IPS DF 6.9 (cell line): ENCODE measurements at regions not wholly inside any gene's neighbourhood (a gene's known extent, or its start where the extent isn't known, plus 50 kb on each side); places are given as distances from the start of the nearest gene placed in this dataset.
A peak's percentile ranks its signal among the peaks of the same experiment; 100 is the strongest.

Experiments
- DNase-seq: peaks from one replicate; pipeline ENCODE4 v3.0.0-alpha.2; 2013; ENCODE audit warnings: low read depth, low spot score
- H3K27ac ChIP-seq: one replicate; pipeline ENCODE4 v1.5.1; 2013; ENCODE audit warnings: low read length, control low read depth
- H3K27me3 ChIP-seq: 2 replicates; pipeline ENCODE4 v1.6.1; 2013; ENCODE audit warnings: mild to moderate bottlenecking, low read length; ENCODE audit not compliant: control insufficient read depth, insufficient read depth
- H3K36me3 ChIP-seq: 2 replicates; pipeline ENCODE4 v1.6.1; 2013; ENCODE audit warnings: low read length; ENCODE audit not compliant: control insufficient read depth, insufficient read depth
- H3K4me1 ChIP-seq: 2 replicates; pipeline ENCODE4 v1.6.1; 2013; ENCODE audit warnings: low read length; ENCODE audit not compliant: control insufficient read depth, insufficient read depth
- H3K4me3 ChIP-seq: 2 replicates; pipeline ENCODE4 v1.5.1; 2013; ENCODE audit warnings: mild to moderate bottlenecking, low read length
- H3K9me3 ChIP-seq: 2 replicates; pipeline ENCODE4 v1.6.1; 2013; ENCODE audit warnings: low read length, inconsistent platforms; ENCODE audit not compliant: control insufficient read depth, insufficient read depth
- WGBS: extraction: QIAGEN DNeasy Blood & Tissue Kit; methylation state at CpG from one replicate; pipeline ENCODE4 v1.1.7; 2013; ENCODE audit warnings: mixed read lengths, missing lambda C conversion rate; ENCODE audit not compliant: insufficient read length, insufficient coverage; 5-methylcytosine and 5-hydroxymethylcytosine counted together

GRCh38 chr18:5091741-5092140 lies 105.3 kb downstream of the AKAIN1 start:
- no peaks in the 10 kb centered on the region for H3K36me3 ChIP-seq
- no peak overlapping the region for H3K4me3 ChIP-seq
- H3K27me3 ChIP-seq, result no peaks in the 10 kb centered on the region
- no peaks in the 10 kb centered on the region for H3K4me1 ChIP-seq
- H3K9me3 ChIP-seq, result no peaks in the 10 kb centered on the region
- no peak overlapping the region for H3K27ac ChIP-seq
- no CpG with 5 or more reads among the region's 2 CpGs for WGBS
- no peak for DNase-seq

- no peak overlapping the region for H3K27ac ChIP-seq
- WGBS, result no CpG with 5 or more reads among the region's 3 CpGs
- H3K4me1 ChIP-seq, result no peaks in the 10 kb centered on the region
- no peak for DNase-seq
- no peak overlapping the region for H3K4me3 ChIP-seq
- H3K9me3 ChIP-seq, result no peaks in the 10 kb centered on the region
- H3K36me3 ChIP-seq, result no peaks in the 10 kb centered on the region
- H3K27me3 ChIP-seq, result no peaks in the 10 kb centered on the region
Observed at GRCh38 chr18:5075297-5075696, 121.8 kb downstream of the AKAIN1 start.

GRCh38 chr18:5073026-5073944 lies 123.8 kb downstream of the AKAIN1 start:
- Histone ChIP-seq H3K4me1 (no peaks in the 10 kb centered on the region), H3K9me3 (no peaks in the 10 kb centered on the region), H3K36me3 (no peaks in the 10 kb centered on the region), H3K27me3 (no peaks in the 10 kb centered on the region), H3K27ac (no peak overlapping the region), H3K4me3 (no peak overlapping the region)
- WGBS, result no CpG with 5 or more reads among the region's 9 CpGs
- DNase-seq, result peak; percentile 50

- Histone ChIP-seq H3K9me3 (no peaks in the 10 kb centered on the region), H3K4me3 (no peak overlapping the region), H3K27me3 (no peaks in the 10 kb centered on the region), H3K27ac (no peak overlapping the region), H3K4me1 (no peaks in the 10 kb centered on the region), H3K36me3 (no peaks in the 10 kb centered on the region)
- no peak for DNase-seq
- WGBS, result no CpG with 5 or more reads among the region's 3 CpGs
Observed at GRCh38 chr18:5068851-5069250, 128.2 kb downstream of the AKAIN1 start.

GRCh38 chr18:5066380-5066977 lies 130.6 kb downstream of the AKAIN1 start:
- Histone ChIP-seq H3K27ac (no peak overlapping the region), H3K27me3 (no peaks in the 10 kb centered on the region), H3K36me3 (no peaks in the 10 kb centered on the region), H3K4me3 (no peak overlapping the region), H3K9me3 (no peaks in the 10 kb centered on the region), H3K4me1 (no peaks in the 10 kb centered on the region)
- no CpG with 5 or more reads among the region's 2 CpGs for WGBS
- DNase-seq, result peak; percentile 33

GRCh38 chr18:5065615-5066014 lies 131.4 kb downstream of the AKAIN1 start:
- no peaks in the 10 kb centered on the region for H3K4me1 ChIP-seq
- no peaks in the 10 kb centered on the region for H3K27me3 ChIP-seq
- H3K36me3 ChIP-seq, result no peaks in the 10 kb centered on the region
- H3K4me3 ChIP-seq, result no peak overlapping the region
- DNase-seq, result no peak
- no peaks in the 10 kb centered on the region for H3K9me3 ChIP-seq
- H3K27ac ChIP-seq, result no peak overlapping the region
- WGBS, result no CpG with 5 or more reads among the region's 2 CpGs

GRCh38 chr18:5064841-5065370 lies 132.2 kb downstream of the AKAIN1 start:
- Histone ChIP-seq H3K36me3 (no peaks in the 10 kb centered on the region), H3K4me3 (no peak overlapping the region), H3K27me3 (no peaks in the 10 kb centered on the region), H3K9me3 (no peaks in the 10 kb centered on the region), H3K4me1 (no peaks in the 10 kb centered on the region), H3K27ac (no peak overlapping the region)
- WGBS, result no CpG with 5 or more reads among the region's 5 CpGs
- no peak for DNase-seq

GRCh38 chr18:5061785-5062184 lies 135.3 kb downstream of the AKAIN1 start:
- no peak for DNase-seq
- Histone ChIP-seq H3K4me3 (no peak overlapping the region), H3K27me3 (no peaks in the 10 kb centered on the region), H3K9me3 (no peaks in the 10 kb centered on the region), H3K36me3 (no peaks in the 10 kb centered on the region), H3K4me1 (no peaks in the 10 kb centered on the region), H3K27ac (no peak overlapping the region)
- WGBS, result no CpG with 5 or more reads among the region's 2 CpGs

GRCh38 chr18:5060543-5060942 lies 136.5 kb downstream of the AKAIN1 start:
- Histone ChIP-seq H3K4me1 (no peaks in the 10 kb centered on the region), H3K9me3 (no peaks in the 10 kb centered on the region), H3K27ac (no peak overlapping the region), H3K4me3 (no peak overlapping the region), H3K27me3 (no peaks in the 10 kb centered on the region), H3K36me3 (no peaks in the 10 kb centered on the region)
- WGBS, result no CpG with 5 or more reads among the region's 3 CpGs
- DNase-seq, result no peak

- WGBS, result no CpG with 5 or more reads among the region's 2 CpGs
Observed at GRCh38 chr18:5059696-5060032, 137.4 kb downstream of the AKAIN1 start.

More at GRCh38 chr18:5059696-5060032, 137.4 kb downstream of the AKAIN1 start:
- Histone ChIP-seq H3K4me1 (no peaks in the 10 kb centered on the region), H3K9me3 (no peaks in the 10 kb centered on the region), H3K27me3 (no peaks in the 10 kb centered on the region), H3K27ac (no peak overlapping the region), H3K36me3 (no peaks in the 10 kb centered on the region), H3K4me3 (no peak overlapping the region)
- no peak for DNase-seq
